Erythroblast (primary cell): ENCODE measurements at regions not wholly inside any gene's neighbourhood (a gene's known extent, or its start where the extent isn't known, plus 50 kb on each side); places are given as distances from the start of the nearest gene placed in this dataset.

Source experiments
- GATA1 ChIP-seq: IDR thresholded peaks from 2 replicates; pipeline ENCODE4 v1.6.1; 2011; ENCODE audit warnings: low read depth, mild to moderate bottlenecking, control low read depth, low read length, moderate library complexity
- POLR2A ChIP-seq: IDR thresholded peaks from 2 replicates; pipeline ENCODE4 v1.6.1; 2011; ENCODE audit warnings: mild to moderate bottlenecking, low read length

GRCh38 chr2:215553946-215554345, 118.1 kb upstream of the FN1 start:
- TF ChIP-seq POLR2A (no peak), GATA1 (no peak)
